H1 (cell line): ENCODE measurements at regions not wholly inside any gene's neighbourhood (a gene's known extent, or its start where the extent isn't known, plus 50 kb on each side); places are given as distances from the start of the nearest gene placed in this dataset.

Source experiments
- CTCF ChIA-PET: fragments of 300-600 bp; sonication (Branson Sonifier 250); formaldehyde crosslinking; loops from one replicate; lab custom pipeline; 2021; ENCODE audit not compliant: partially characterized antibody; lab: Charles Lee
- POLR2A ChIA-PET: fragments of 300-600 bp; sonication (Branson Sonifier 250); formaldehyde crosslinking; loops from one replicate; lab custom pipeline; 2021; ENCODE audit warnings: inconsistent platforms; ENCODE audit not compliant: partially characterized antibody; lab: Charles Lee
- DNase-seq, 2 experiments: peaks; one replicate each; pipeline versions ENCODE4 v3.0.0 to v3.0.0-alpha.2; 2010 to 2022; ENCODE audit warnings: low spot score in 2 of 2, low read depth in 1 of 2, mixed read lengths in 1 of 2
- FAIRE-seq: peaks from 2 replicates; lab custom pipeline; 2011; peaks lifted over from hg19 to GRCh38; lab: Jason Lieb, UNC
- H2AFZ ChIP-seq: 2 replicates; pipeline ENCODE4 v1.8.1; 2012; ENCODE audit warnings: low read length, inconsistent platforms
- H2AK5ac ChIP-seq: 2 replicates; pipeline ENCODE4 v1.6.1; 2013; ENCODE audit warnings: low read depth, low read length
- H2BK120ac ChIP-seq: replicated peaks from 2 replicates; pipeline ENCODE3; 2013; ENCODE audit warnings: low read depth, low read length, inconsistent platforms
- H2BK12ac ChIP-seq: 2 replicates; pipeline ENCODE4 v1.6.1; 2013; ENCODE audit warnings: low read depth, low read length
- H2BK15ac ChIP-seq: 2 replicates; pipeline ENCODE4 v1.6.1; 2013; ENCODE audit warnings: low read length
- H2BK20ac ChIP-seq: 2 replicates; pipeline ENCODE4 v1.6.1; 2013; ENCODE audit warnings: low read length
- H2BK5ac ChIP-seq: 2 replicates; pipeline ENCODE4 v1.6.1; 2013; ENCODE audit warnings: low read depth, low read length
- H3K14ac ChIP-seq: 2 replicates; pipeline ENCODE4 v1.6.1; 2013; ENCODE audit warnings: inconsistent platforms; ENCODE audit not compliant: insufficient read length
- H3K18ac ChIP-seq: 2 replicates; pipeline ENCODE4 v1.6.1; 2013; ENCODE audit warnings: low read length; ENCODE audit errors: extremely low read depth
- H3K23ac ChIP-seq: 2 replicates; pipeline ENCODE4 v1.6.1; 2013; ENCODE audit warnings: inconsistent platforms; ENCODE audit not compliant: insufficient read length
- H3K23me2 ChIP-seq: 2 replicates; pipeline ENCODE4 v1.6.1; 2013; ENCODE audit warnings: low read depth, low read length
- H3K27ac ChIP-seq: 2 replicates; pipeline ENCODE4 v1.6.1; 2011; ENCODE audit warnings: low read depth, low read length, inconsistent platforms
- H3K27me3 ChIP-seq, 4 experiments: replicated peaks in 1 of 4; 1 replicate in 1 of 4; 2 replicates in 3 of 4; pipeline versions ENCODE4 v1.6.1 to v1.8.1; 2011 to 2013; ENCODE audit warnings: low read length in 3 of 4, mild to moderate bottlenecking in 3 of 4, inconsistent platforms in 2 of 4, mixed read lengths in 2 of 4, moderate library complexity in 1 of 4; ENCODE audit not compliant: control insufficient read depth in 3 of 4, insufficient read depth in 3 of 4; ENCODE audit errors: extremely low read depth in 1 of 4
- H3K36me3 ChIP-seq, 4 experiments: 2 replicates each; pipeline versions ENCODE4 v1.6.1 to v1.8.1; 2011 to 2013; ENCODE audit warnings: mild to moderate bottlenecking in 4 of 4, low read length in 3 of 4, moderate library complexity in 2 of 4, control low read depth in 1 of 4, inconsistent platforms in 1 of 4; ENCODE audit not compliant: insufficient read depth in 4 of 4, control insufficient read depth in 2 of 4
- H3K4ac ChIP-seq: replicated peaks from 2 replicates; pipeline ENCODE3; 2013; ENCODE audit warnings: low read length, low read depth, mixed read lengths, inconsistent platforms; ENCODE audit not compliant: insufficient read length
- H3K4me1 ChIP-seq, 4 experiments: replicated peaks in 1 of 4; 1 replicate in 1 of 4; 2 replicates in 3 of 4; pipeline versions ENCODE4 v1.6.1 to v1.8.1; 2011 to 2013; ENCODE audit warnings: low read length in 3 of 4, inconsistent platforms in 2 of 4, mixed read lengths in 1 of 4; ENCODE audit not compliant: insufficient read depth in 4 of 4, control insufficient read depth in 3 of 4
- H3K4me2 ChIP-seq, 2 experiments: 2 replicates each; pipeline versions ENCODE4 v1.6.1 to v1.8.1; 2011 to 2013; ENCODE audit warnings: low read depth in 2 of 2, low read length in 2 of 2, control low read depth in 1 of 2, inconsistent platforms in 1 of 2, mild to moderate bottlenecking in 1 of 2; ENCODE audit not compliant: insufficient read depth in 1 of 2
- H3K4me3 ChIP-seq, 4 experiments: fragments of 200-600, 300-600 bp in 1 of 4; sonication (generic), shearing (Covaris generic), sonication (Bioruptor Twin) in 1 of 4; 2 replicates each; pipeline versions ENCODE4 v1.5.1 to v1.8.1; 2011 to 2016; ENCODE audit warnings: low read length in 4 of 4, low read depth in 3 of 4, control low read depth in 2 of 4, inconsistent platforms in 2 of 4, mild to moderate bottlenecking in 2 of 4, mixed read lengths in 1 of 4, moderate library complexity in 1 of 4; ENCODE audit not compliant: insufficient read depth in 2 of 4; ENCODE audit errors: extremely low read depth in 1 of 4
- H3K56ac ChIP-seq: replicated peaks from 2 replicates; pipeline ENCODE3; 2013; ENCODE audit warnings: low read depth, mild to moderate bottlenecking, mixed read lengths, low read length, inconsistent platforms; ENCODE audit not compliant: insufficient read length
- H3K79me1 ChIP-seq: 2 replicates; pipeline ENCODE4 v1.6.1; 2013; ENCODE audit warnings: low read depth, low read length, control low read depth
- H3K79me2 ChIP-seq, 2 experiments: 2 replicates each; pipeline versions ENCODE4 v1.6.1 to v1.8.1; 2012 to 2013; ENCODE audit warnings: low read length in 2 of 2, mild to moderate bottlenecking in 2 of 2, inconsistent platforms in 1 of 2; ENCODE audit not compliant: insufficient read depth in 2 of 2, control insufficient read depth in 1 of 2
- H3K9ac ChIP-seq, 4 experiments: replicated peaks in 1 of 4; 1 replicate in 1 of 4; 2 replicates in 3 of 4; pipeline versions ENCODE4 v1.6.1 to v1.8.1; 2011 to 2013; ENCODE audit warnings: low read depth in 3 of 4, low read length in 3 of 4, control low read depth in 2 of 4, mild to moderate bottlenecking in 2 of 4, moderate library complexity in 2 of 4, inconsistent platforms in 1 of 4; ENCODE audit errors: extremely low read depth in 1 of 4
- H3K9me3 ChIP-seq, 2 experiments: 2 replicates each; pipeline versions ENCODE4 v1.6.1 to v1.8.1; 2012 to 2013; ENCODE audit warnings: mild to moderate bottlenecking in 2 of 2, moderate library complexity in 2 of 2, control low read depth in 1 of 2, inconsistent platforms in 1 of 2, low read depth in 1 of 2, low read length in 1 of 2, mixed read lengths in 1 of 2; ENCODE audit not compliant: insufficient read depth in 2 of 2
- H4K20me1 ChIP-seq, 2 experiments: replicated peaks in 1 of 2; 2 replicates each; pipeline versions ENCODE3 to v1.8.1; 2011 to 2013; ENCODE audit warnings: inconsistent platforms in 2 of 2, low read length in 2 of 2, mild to moderate bottlenecking in 1 of 2; ENCODE audit not compliant: insufficient read depth in 2 of 2, control insufficient read depth in 1 of 2
- H4K5ac ChIP-seq: 2 replicates; pipeline ENCODE4 v1.6.1; 2013; ENCODE audit warnings: low read length, low read depth, mixed read lengths, inconsistent platforms; ENCODE audit not compliant: insufficient read length
- H4K8ac ChIP-seq: 2 replicates; pipeline ENCODE4 v1.8.0; 2013; ENCODE audit warnings: mild to moderate bottlenecking, moderate library complexity, low read length, inconsistent platforms; ENCODE audit not compliant: insufficient read depth; ENCODE audit errors: extremely low read depth
- H4K91ac ChIP-seq: replicated peaks from 2 replicates; pipeline ENCODE3; 2013; ENCODE audit warnings: low read length, mixed read lengths, inconsistent platforms; ENCODE audit not compliant: insufficient read length
- CBX5 ChIP-seq: fragments of 300-800, 300-1000 bp; sonication (generic); IDR thresholded peaks from 2 replicates; pipeline ENCODE4 v1.7.1; 2016; ENCODE audit warnings: antibody characterized with exemption, low read length, low read depth
- CEBPB ChIP-seq: IDR thresholded peaks from 2 replicates; pipeline ENCODE4 v1.6.1; 2012; ENCODE audit warnings: low read depth, low read length
- EGR1 ChIP-seq: IDR thresholded peaks from 2 replicates; pipeline ENCODE4 v1.6.1; 2011; ENCODE audit warnings: low read depth, low read length, borderline replicate concordance
- GABPA ChIP-seq: IDR thresholded peaks from 2 replicates; pipeline ENCODE4 v1.6.1; 2011; ENCODE audit warnings: mild to moderate bottlenecking, low read length, moderate library complexity, borderline replicate concordance; ENCODE audit not compliant: insufficient read depth
- KDM4A ChIP-seq: IDR thresholded peaks from one replicate; pipeline ENCODE4 v1.7.1; 2012; ENCODE audit warnings: low read depth, mild to moderate bottlenecking, moderate library complexity, low read length, inconsistent platforms; ENCODE audit not compliant: severe bottlenecking
- NRF1 ChIP-seq: IDR thresholded peaks from 2 replicates; pipeline ENCODE4 v1.6.1; 2011; ENCODE audit warnings: mild to moderate bottlenecking, low read depth, low read length, improper control_type of control experiment
- POLR2AphosphoS5 ChIP-seq: IDR thresholded peaks from 2 replicates; pipeline ENCODE4 v1.6.1; 2011; ENCODE audit warnings: low read depth, low read length
- RFX5 ChIP-seq: IDR thresholded peaks from 2 replicates; pipeline ENCODE4 v1.6.1; 2011; ENCODE audit warnings: low read depth, low read length, improper control_type of control experiment, borderline replicate concordance
- SP4 ChIP-seq: IDR thresholded peaks from 2 replicates; pipeline ENCODE4 v1.6.1; 2012; ENCODE audit warnings: low read length, inconsistent platforms
- SRF ChIP-seq: IDR thresholded peaks from 2 replicates; pipeline ENCODE4 v1.6.1; 2011; ENCODE audit warnings: mild to moderate bottlenecking, low read depth, low read length, moderate library complexity
- WGBS, 2 experiments: shearing (Covaris generic) in 1 of 2; methylation state at CpG; one replicate each; pipeline versions ENCODE4 v1.1.6 to v1.1.7; 2013 to 2015; ENCODE audit warnings: low lambda C conversion rate in 2 of 2, mixed read lengths in 2 of 2, inconsistent platforms in 1 of 2, low coverage in 1 of 2, missing lambda C conversion rate in 1 of 2; ENCODE audit not compliant: insufficient replicate concordance in 2 of 2, insufficient coverage in 1 of 2, insufficient read length in 1 of 2; ENCODE audit errors: extremely low coverage in 1 of 2, missing lambda C conversion rate in 1 of 2; 5-methylcytosine and 5-hydroxymethylcytosine counted together

DNA sequence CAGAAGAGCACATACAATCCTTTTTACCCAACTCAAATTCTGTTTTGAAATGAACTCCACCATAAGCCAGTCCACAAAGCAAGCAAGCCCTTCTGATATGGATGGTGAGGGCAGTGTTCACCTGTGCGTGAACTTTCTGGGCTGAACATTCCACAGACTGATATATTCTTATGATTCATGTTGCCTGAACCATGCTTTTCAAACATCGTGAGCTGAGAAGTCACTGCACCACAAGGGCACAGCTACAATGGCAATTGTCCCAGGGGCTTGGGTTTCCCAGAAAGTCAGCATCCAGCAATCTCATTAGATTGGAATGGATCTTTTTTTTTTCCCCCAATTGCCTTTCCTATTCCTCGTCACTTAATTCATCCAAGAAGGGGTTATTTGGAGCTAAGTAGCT is 86.9 kb upstream of the ZNF438 start:
- Histone ChIP-seq H3K79me2 (no peaks in the 10 kb centered on the region), H2AFZ (no peak overlapping the region), H2AK5ac (no peak overlapping the region), H3K27ac (no peak overlapping the region), H3K9ac (no peak overlapping the region), H4K5ac (no peak overlapping the region), H3K27me3 (no peaks in the 10 kb centered on the region), H3K23ac (no peak overlapping the region), H2BK12ac (no peak overlapping the region), H3K4ac (no peak overlapping the region), H2BK20ac (no peak overlapping the region), H2BK15ac (no peak overlapping the region), H3K79me1 (no peaks in the 10 kb centered on the region), H3K56ac (no peak overlapping the region), H3K23me2 (no peaks in the 10 kb centered on the region), H3K4me2 (no peak overlapping the region), H4K8ac (no peak overlapping the region), H3K4me3 (no peak overlapping the region), H3K9me3 (0 out of 4 replicates have a peak, but pooled peaks cover 0 to 4% of the 10 kb centered on the region in 2 experiments), H4K91ac (no peak overlapping the region), H3K4me1 (no peaks in the 10 kb centered on the region), H2BK5ac (no peak overlapping the region), H4K20me1 (no peaks in the 10 kb centered on the region), H3K36me3 (no peaks in the 10 kb centered on the region), H3K18ac (no peak overlapping the region), H2BK120ac (no peak overlapping the region), H3K14ac (no peak overlapping the region)
- 93% methylated on average over 3 of the region's 3 CpGs; no CpG with 5 or more reads in 1 of the 2 experiments for WGBS, 2 experiments
- DNase-seq (no peak), FAIRE-seq (no peak)
- ChIA-PET POLR2A (no interaction called here), CTCF (no interaction called here)
- TF ChIP-seq RFX5, result no peak
- no peak for TF ChIP-seq NRF1
- TF ChIP-seq CEBPB, result no peak
- TF ChIP-seq POLR2AphosphoS5, result no peak
- no peak for TF ChIP-seq GABPA
- no peak for TF ChIP-seq KDM4A
- no peak for TF ChIP-seq SRF
- no peak for TF ChIP-seq EGR1
- TF ChIP-seq CBX5, result no peak
- no peak for TF ChIP-seq SP4
